Endothelial cell of umbilical vein (primary cell): ENCODE measurements at regions not wholly inside any gene's neighbourhood (a gene's known extent, or its start where the extent isn't known, plus 50 kb on each side); places are given as distances from the start of the nearest gene placed in this dataset.
A peak's percentile ranks its signal among the peaks of the same experiment; 100 is the strongest.

Experiments used
- BruUV-seq: library from RNA; stranded (reverse); fragments of 400-500 nt; replicated peaks from 2 replicates; lab custom pipeline; 2021; lab: Mats Ljungman, UMichigan
- CTCF ChIA-PET: fragments of 300-600, 350-600 bp; sonication (Branson Sonifier 250); formaldehyde crosslinking; loops from one replicate; lab custom pipeline; 2021; ENCODE audit warnings: antibody characterized with exemption, inconsistent platforms; lab: Charles Lee
- POLR2A ChIA-PET: fragments of 300-600, 350-600 bp; sonication (Branson Sonifier 250); formaldehyde crosslinking; loops from one replicate; lab custom pipeline; 2021; ENCODE audit warnings: antibody characterized with exemption, inconsistent platforms; lab: Charles Lee
- DNase-seq: peaks from one replicate; pipeline ENCODE4 v3.0.0-alpha.2; 2011; ENCODE audit warnings: low read depth, low spot score
- FAIRE-seq: peaks from 2 replicates; lab custom pipeline; 2011; peaks lifted over from hg19 to GRCh38; lab: Jason Lieb, UNC
- H2AFZ ChIP-seq: 2 replicates; pipeline ENCODE4 v1.6.0; 2012; ENCODE audit warnings: low read depth, low read length, control low read depth, inconsistent platforms
- H3K27ac ChIP-seq: 2 replicates; pipeline ENCODE4 v1.5.1; 2011; ENCODE audit warnings: low read depth, mild to moderate bottlenecking, control low read depth, low read length, moderate library complexity; ENCODE audit not compliant: insufficient read depth
- H3K27me3 ChIP-seq, 2 experiments: 2 replicates each; pipeline versions ENCODE4 v1.6.0 to v1.6.1; 2011; ENCODE audit warnings: low read length in 2 of 2, mixed read lengths in 1 of 2; ENCODE audit not compliant: control insufficient read depth in 2 of 2, insufficient read depth in 2 of 2
- H3K36me3 ChIP-seq, 2 experiments: 2 replicates in 1 of 2; 3 replicates in 1 of 2; pipeline ENCODE4 v1.5.1; 2011; ENCODE audit warnings: low read length in 2 of 2, mild to moderate bottlenecking in 1 of 2, moderate library complexity in 1 of 2; ENCODE audit not compliant: control insufficient read depth in 2 of 2, insufficient read depth in 2 of 2; ENCODE audit errors: extremely low read depth in 1 of 2
- H3K4me1 ChIP-seq: 3 replicates; pipeline ENCODE4 v1.5.1; 2011; ENCODE audit warnings: mild to moderate bottlenecking, low read length; ENCODE audit not compliant: control insufficient read depth, insufficient read depth; ENCODE audit errors: extremely low read depth
- H3K4me2 ChIP-seq: 2 replicates; pipeline ENCODE4 v1.6.1; 2011; ENCODE audit warnings: low read length, control low read depth, mixed read lengths; ENCODE audit not compliant: insufficient read depth
- H3K4me3 ChIP-seq, 3 experiments: fragments of 200-600 bp in 1 of 3; sonication (generic), shearing (Covaris generic) in 1 of 3; replicated peaks in 1 of 3; 2 replicates each; pipeline ENCODE4 v1.5.1; 2011 to 2016; ENCODE audit warnings: control low read depth in 3 of 3, low read length in 3 of 3, mild to moderate bottlenecking in 2 of 3, inconsistent platforms in 1 of 3, low read depth in 1 of 3, moderate library complexity in 1 of 3; ENCODE audit not compliant: insufficient read depth in 1 of 3
- H3K79me2 ChIP-seq: 2 replicates; pipeline ENCODE4 v1.6.0; 2012; ENCODE audit warnings: low read length, inconsistent platforms; ENCODE audit not compliant: control insufficient read depth, insufficient read depth
- H3K9ac ChIP-seq: replicated peaks from 2 replicates; pipeline ENCODE3; 2011; ENCODE audit warnings: low read length, control low read depth; ENCODE audit not compliant: insufficient read depth; ENCODE audit errors: extremely low read depth
- H3K9me1 ChIP-seq: replicated peaks from 3 replicates; pipeline ENCODE4 v1.6.0; 2011; ENCODE audit warnings: mild to moderate bottlenecking, low read length; ENCODE audit not compliant: control insufficient read depth, insufficient read depth; ENCODE audit errors: extremely low read depth
- H3K9me3 ChIP-seq: replicated peaks from 2 replicates; pipeline ENCODE4 v1.5.1; 2012; ENCODE audit warnings: low read length, inconsistent platforms; ENCODE audit not compliant: control insufficient read depth, insufficient read depth
- H4K20me1 ChIP-seq: replicated peaks from 2 replicates; pipeline ENCODE3; 2011; ENCODE audit warnings: mild to moderate bottlenecking, low read length; ENCODE audit not compliant: control insufficient read depth, insufficient read depth; ENCODE audit errors: extremely low read depth
- CTCF ChIP-seq, 2 donors: IDR thresholded peaks; 1 replicate in 1 of 2; 2 replicates in 1 of 2; pipeline ENCODE4 v1.5.1; 2011; ENCODE audit warnings: low read length in 2 of 2, mild to moderate bottlenecking in 2 of 2, moderate library complexity in 2 of 2, control low read depth in 1 of 2, inconsistent platforms in 1 of 2, low read depth in 1 of 2; ENCODE audit not compliant: insufficient read depth in 1 of 2; ENCODE audit errors: extremely low read depth in 1 of 2
- EZH2 ChIP-seq: IDR thresholded peaks from 2 replicates; pipeline ENCODE4 v1.6.1; 2012; ENCODE audit warnings: borderline replicate concordance, low read depth, mild to moderate bottlenecking, moderate library complexity, low read length, inconsistent platforms; ENCODE audit not compliant: severe bottlenecking
- FOS ChIP-seq: IDR thresholded peaks from 2 replicates; pipeline ENCODE4 v1.6.1; 2011; ENCODE audit warnings: mild to moderate bottlenecking, low read length, moderate library complexity, borderline replicate concordance; ENCODE audit not compliant: insufficient read depth
- GATA2 ChIP-seq: IDR thresholded peaks from 2 replicates; pipeline ENCODE4 v1.7.0; 2011; ENCODE audit warnings: low read depth, mild to moderate bottlenecking, moderate library complexity, mixed read lengths, low read length; ENCODE audit not compliant: insufficient read length, insufficient read depth
- JUN ChIP-seq: IDR thresholded peaks from 2 replicates; pipeline ENCODE4 v1.6.1; 2011; ENCODE audit warnings: borderline replicate concordance, low read depth; ENCODE audit not compliant: insufficient read length, insufficient read depth
- MAX ChIP-seq: IDR thresholded peaks from 2 replicates; pipeline ENCODE4 v1.6.1; 2011; ENCODE audit not compliant: insufficient read depth, insufficient read length
- MYC ChIP-seq: IDR thresholded peaks from one replicate; pipeline ENCODE4 v1.6.1; 2011; ENCODE audit warnings: mild to moderate bottlenecking, low read depth, low read length
- POLR2A ChIP-seq: IDR thresholded peaks from 2 replicates; pipeline ENCODE4 v1.6.1; 2012; ENCODE audit warnings: low read depth, mild to moderate bottlenecking, control low read depth, low read length
- POLR2AphosphoS5 ChIP-seq: IDR thresholded peaks from 2 replicates; pipeline ENCODE4 v1.6.1; 2012; ENCODE audit warnings: low read depth, mild to moderate bottlenecking, control low read depth, low read length, moderate library complexity; ENCODE audit not compliant: insufficient read depth
- dilution Hi-C: fragments of 300-500 bp; cut with MboI; formaldehyde crosslinking; loops from one replicate; pipeline ENCODE4 v1.15.0; 2019; ENCODE audit warnings: low sequenced_read_pairs; ENCODE audit not compliant: extremely low pct_ligation_motif_present
- intact Hi-C: fragments of 100-400 bp; cut with micrococcal nuclease; formaldehyde crosslinking; loops from one replicate; pipeline ENCODE4 v1.10.0; 2022

DNA sequence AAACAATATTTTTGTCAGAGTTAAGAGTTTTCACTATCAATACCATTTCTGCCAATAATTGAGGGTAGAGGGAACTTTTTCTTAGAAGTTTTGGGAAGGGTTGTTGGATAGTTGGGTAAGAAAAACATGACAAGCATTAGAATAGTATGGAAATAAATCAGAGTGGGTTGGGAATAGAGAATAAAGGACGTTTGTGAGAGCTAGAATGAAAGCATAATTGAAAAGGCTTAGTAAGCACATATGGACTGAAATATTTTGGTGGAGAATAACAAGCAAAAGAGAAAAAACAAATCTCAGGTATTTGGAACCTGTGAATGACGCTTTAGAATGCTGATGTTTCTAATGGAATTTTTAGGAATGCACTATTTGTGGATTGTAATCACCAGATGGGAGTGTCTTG, 262.9 kb upstream of the EDIL3 start:
- dilution Hi-C loops (no loop called here), intact Hi-C loops (no loop called here)
- Histone ChIP-seq H3K4me2 (no peak overlapping the region), H2AFZ (no peak overlapping the region), H3K36me3 (no peaks in the 10 kb centered on the region), H3K27ac (no peak overlapping the region), H3K79me2 (no peaks in the 10 kb centered on the region), H3K9me1 (no peaks in the 10 kb centered on the region), H3K4me1 (no peaks in the 10 kb centered on the region), H3K4me3 (no peak overlapping the region), H3K9ac (no peak overlapping the region), H4K20me1 (no peaks in the 10 kb centered on the region), H3K9me3 (no peaks in the 10 kb centered on the region), H3K27me3 (no peaks in the 10 kb centered on the region)
- FAIRE-seq = no peak
- POLR2A ChIA-PET = no interaction called here
- no peak for TF ChIP-seq CTCF (IDR thresholded peaks at IDR 0.05; ENCODE audit: extremely low read depth in 1 of 2, insufficient read depth in 1 of 2, low read depth in 1 of 2, low read length in 2 of 2)
- no peak for TF ChIP-seq FOS
- no peak for TF ChIP-seq POLR2AphosphoS5
- TF ChIP-seq MYC = no peak
- no peak for TF ChIP-seq GATA2
- no peak for DNase-seq
- CTCF ChIA-PET = no interaction called here
- BruUV-seq = no TSS peak

- no peak overlapping the region for H3K4me2 ChIP-seq
- H2AFZ ChIP-seq = no peak overlapping the region
- FAIRE-seq (no peak), DNase-seq (peak; percentile 22)
- H3K4me3 ChIP-seq = no peak overlapping the region
- no peaks in the 10 kb centered on the region for H3K27me3 ChIP-seq
- H3K36me3 ChIP-seq = no peaks in the 10 kb centered on the region
- intact Hi-C loops (no loop called here), dilution Hi-C loops (no loop called here)
- BruUV-seq = no TSS peak
- H3K27ac ChIP-seq = no peak overlapping the region
- no peaks in the 10 kb centered on the region for H4K20me1 ChIP-seq
- no peak overlapping the region for H3K9ac ChIP-seq
- H3K9me1 ChIP-seq = no peaks in the 10 kb centered on the region
- POLR2A ChIA-PET = no interaction called here
- H3K79me2 ChIP-seq = no peaks in the 10 kb centered on the region
- no peaks in the 10 kb centered on the region for H3K9me3 ChIP-seq
- H3K4me1 ChIP-seq = no peaks in the 10 kb centered on the region
- TF ChIP-seq CTCF (IDR thresholded peaks at IDR 0.05; ENCODE audit: extremely low read depth in 1 of 2, insufficient read depth in 1 of 2, low read depth in 1 of 2, low read length in 2 of 2) = no peak
- no peak for TF ChIP-seq MYC
- TF ChIP-seq POLR2A = no peak
- TF ChIP-seq JUN = no peak
- TF ChIP-seq EZH2 = no peak
- TF ChIP-seq POLR2AphosphoS5 = no peak
- no peak for TF ChIP-seq FOS
- no peak for TF ChIP-seq MAX
- no peak for TF ChIP-seq GATA2
- CTCF ChIA-PET = no interaction called here
Measured at GRCh38 chr5:84642795-84643194, 258.1 kb upstream of the EDIL3 start.
